WTC11 (cell line): ENCODE measurements at regions not wholly inside any gene's neighbourhood (a gene's known extent, or its start where the extent isn't known, plus 50 kb on each side); places are given as distances from the start of the nearest gene placed in this dataset.

Experiments used
- CBFB ChIP-seq: sonication (generic); formaldehyde crosslinking; IDR thresholded peaks from 2 replicates; pipeline ENCODE4 v1.8.1; 2022; ENCODE audit warnings: mild to moderate bottlenecking, low read depth, missing genetic modification reagents
- CREB1 ChIP-seq: sonication (generic); formaldehyde crosslinking; IDR thresholded peaks from 2 replicates; pipeline ENCODE4 v1.8.0; 2023; ENCODE audit warnings: mild to moderate bottlenecking, missing genetic modification reagents
- ELF4 ChIP-seq: sonication (generic); formaldehyde crosslinking; IDR thresholded peaks from 2 replicates; pipeline ENCODE4 v1.8.1; 2022; ENCODE audit warnings: low read depth, mild to moderate bottlenecking, moderate library complexity, missing genetic modification reagents
- FOXJ3 ChIP-seq: sonication (generic); formaldehyde crosslinking; IDR thresholded peaks from 2 replicates; pipeline ENCODE4 v1.9.0; 2021; ENCODE audit warnings: missing genetic modification reagents, mild to moderate bottlenecking, borderline replicate concordance
- IRF2 ChIP-seq: sonication (generic); formaldehyde crosslinking; IDR thresholded peaks from 2 replicates; pipeline ENCODE4 v1.8.0; 2022; ENCODE audit warnings: low read depth, missing genetic modification reagents, borderline replicate concordance
- TP53 ChIP-seq: sonication (generic); formaldehyde crosslinking; IDR thresholded peaks from 2 replicates; pipeline ENCODE4 v1.8.1; 2023; ENCODE audit warnings: mild to moderate bottlenecking, missing genetic modification reagents
- ZNF121 ChIP-seq: sonication (generic); formaldehyde crosslinking; IDR thresholded peaks from 2 replicates; pipeline ENCODE4 v1.8.0; 2023; ENCODE audit warnings: missing genetic modification reagents
- ZNF138 ChIP-seq: sonication (generic); formaldehyde crosslinking; conservative IDR thresholded peaks from 2 replicates; pipeline ENCODE4 v1.8.1; 2022; ENCODE audit warnings: mild to moderate bottlenecking, moderate library complexity, missing genetic modification reagents
- ZNF232 ChIP-seq: sonication (generic); formaldehyde crosslinking; IDR thresholded peaks from 2 replicates; pipeline ENCODE4 v1.8.0; 2022; ENCODE audit warnings: mild to moderate bottlenecking, missing genetic modification reagents
- TF ChIP-seq, protein P1 (sequence below): fragments of 200-600 bp; IDR thresholded peaks from 2 replicates; pipeline ENCODE4 v1.8.0; 2022; ENCODE audit warnings: antibody characterized with exemption
- TF ChIP-seq, protein P2 (sequence below): sonication (generic); formaldehyde crosslinking; IDR thresholded peaks from 2 replicates; pipeline ENCODE4 v1.8.0; 2022; ENCODE audit warnings: mild to moderate bottlenecking, missing genetic modification reagents
- TF ChIP-seq, protein P3 (sequence below): sonication (generic); formaldehyde crosslinking; IDR thresholded peaks from 2 replicates; pipeline ENCODE4 v1.8.0; 2022; ENCODE audit warnings: mild to moderate bottlenecking, missing genetic modification reagents
- TF ChIP-seq, protein P4 (sequence below): sonication (generic); formaldehyde crosslinking; IDR thresholded peaks from 2 replicates; pipeline ENCODE4 v1.8.1; 2022; ENCODE audit warnings: low read depth, missing genetic modification reagents, borderline replicate concordance
- TF ChIP-seq, protein P5 (sequence below): sonication (generic); formaldehyde crosslinking; IDR thresholded peaks from 2 replicates; pipeline ENCODE4 v1.8.1; 2023; ENCODE audit warnings: mild to moderate bottlenecking, moderate library complexity, missing genetic modification reagents

DNA sequence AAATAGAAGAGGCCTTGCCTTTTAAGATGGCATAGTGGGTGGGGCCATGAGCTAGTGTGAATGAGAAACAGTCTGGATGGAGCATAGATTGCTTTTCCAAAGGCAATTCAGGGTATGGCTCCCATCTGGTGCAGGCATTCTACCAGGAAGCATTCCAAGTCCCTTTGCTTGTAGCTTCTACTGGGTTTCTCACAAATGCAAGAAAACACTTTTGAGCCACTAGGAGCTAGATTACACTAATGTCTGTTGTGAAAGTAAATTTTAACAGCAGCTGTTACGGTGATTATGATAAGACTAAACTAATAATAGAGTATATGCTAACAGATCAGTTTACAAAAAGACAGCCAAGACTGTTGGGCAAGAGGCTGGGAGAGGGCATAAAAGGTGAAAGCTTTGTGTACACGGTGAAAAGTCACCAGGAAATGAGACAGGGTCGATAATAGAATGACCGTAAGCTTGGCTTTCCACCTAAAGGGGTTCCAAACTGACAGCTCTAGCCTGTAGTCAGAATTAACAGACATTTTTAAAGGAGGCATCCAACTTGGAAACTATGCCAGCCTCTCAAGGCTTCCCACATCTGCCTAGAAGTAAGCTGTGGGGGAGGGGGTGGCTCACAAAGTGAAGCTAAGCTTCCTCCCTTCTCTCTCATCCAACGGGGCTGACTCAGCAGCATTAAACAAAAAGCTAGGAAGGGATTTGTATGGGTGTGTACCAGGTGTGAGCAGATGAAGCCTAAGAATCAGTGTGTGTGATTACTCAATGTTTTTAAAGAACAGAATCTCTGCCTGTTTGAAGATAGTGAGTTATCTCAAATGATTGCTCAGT is 61.1 kb upstream of the GPD1L start:
- TF ChIP-seq ZNF232 (CRISPR knock-in tag) (no peak), IRF2 (CRISPR knock-in tag) (no peak), CBFB (CRISPR knock-in tag) (no peak), FOXJ3 (CRISPR knock-in tag) (no peak), ELF4 (CRISPR knock-in tag) (no peak), ZNF138 (CRISPR knock-in tag) (no peak), ZNF121 (CRISPR knock-in tag) (no peak), CREB1 (CRISPR knock-in tag) (no peak), TP53 (no peak)
- TF ChIP-seq, protein P1, sequence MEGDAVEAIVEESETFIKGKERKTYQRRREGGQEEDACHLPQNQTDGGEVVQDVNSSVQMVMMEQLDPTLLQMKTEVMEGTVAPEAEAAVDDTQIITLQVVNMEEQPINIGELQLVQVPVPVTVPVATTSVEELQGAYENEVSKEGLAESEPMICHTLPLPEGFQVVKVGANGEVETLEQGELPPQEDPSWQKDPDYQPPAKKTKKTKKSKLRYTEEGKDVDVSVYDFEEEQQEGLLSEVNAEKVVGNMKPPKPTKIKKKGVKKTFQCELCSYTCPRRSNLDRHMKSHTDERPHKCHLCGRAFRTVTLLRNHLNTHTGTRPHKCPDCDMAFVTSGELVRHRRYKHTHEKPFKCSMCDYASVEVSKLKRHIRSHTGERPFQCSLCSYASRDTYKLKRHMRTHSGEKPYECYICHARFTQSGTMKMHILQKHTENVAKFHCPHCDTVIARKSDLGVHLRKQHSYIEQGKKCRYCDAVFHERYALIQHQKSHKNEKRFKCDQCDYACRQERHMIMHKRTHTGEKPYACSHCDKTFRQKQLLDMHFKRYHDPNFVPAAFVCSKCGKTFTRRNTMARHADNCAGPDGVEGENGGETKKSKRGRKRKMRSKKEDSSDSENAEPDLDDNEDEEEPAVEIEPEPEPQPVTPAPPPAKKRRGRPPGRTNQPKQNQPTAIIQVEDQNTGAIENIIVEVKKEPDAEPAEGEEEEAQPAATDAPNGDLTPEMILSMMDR = no peak
- TF ChIP-seq, protein P2, sequence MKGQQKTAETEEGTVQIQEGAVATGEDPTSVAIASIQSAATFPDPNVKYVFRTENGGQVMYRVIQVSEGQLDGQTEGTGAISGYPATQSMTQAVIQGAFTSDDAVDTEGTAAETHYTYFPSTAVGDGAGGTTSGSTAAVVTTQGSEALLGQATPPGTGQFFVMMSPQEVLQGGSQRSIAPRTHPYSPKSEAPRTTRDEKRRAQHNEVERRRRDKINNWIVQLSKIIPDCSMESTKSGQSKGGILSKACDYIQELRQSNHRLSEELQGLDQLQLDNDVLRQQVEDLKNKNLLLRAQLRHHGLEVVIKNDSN (CRISPR knock-in tag) = no peak
- TF ChIP-seq, protein P3, sequence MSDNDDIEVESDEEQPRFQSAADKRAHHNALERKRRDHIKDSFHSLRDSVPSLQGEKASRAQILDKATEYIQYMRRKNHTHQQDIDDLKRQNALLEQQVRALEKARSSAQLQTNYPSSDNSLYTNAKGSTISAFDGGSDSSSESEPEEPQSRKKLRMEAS (CRISPR knock-in tag) = no peak
- TF ChIP-seq, protein P4, sequence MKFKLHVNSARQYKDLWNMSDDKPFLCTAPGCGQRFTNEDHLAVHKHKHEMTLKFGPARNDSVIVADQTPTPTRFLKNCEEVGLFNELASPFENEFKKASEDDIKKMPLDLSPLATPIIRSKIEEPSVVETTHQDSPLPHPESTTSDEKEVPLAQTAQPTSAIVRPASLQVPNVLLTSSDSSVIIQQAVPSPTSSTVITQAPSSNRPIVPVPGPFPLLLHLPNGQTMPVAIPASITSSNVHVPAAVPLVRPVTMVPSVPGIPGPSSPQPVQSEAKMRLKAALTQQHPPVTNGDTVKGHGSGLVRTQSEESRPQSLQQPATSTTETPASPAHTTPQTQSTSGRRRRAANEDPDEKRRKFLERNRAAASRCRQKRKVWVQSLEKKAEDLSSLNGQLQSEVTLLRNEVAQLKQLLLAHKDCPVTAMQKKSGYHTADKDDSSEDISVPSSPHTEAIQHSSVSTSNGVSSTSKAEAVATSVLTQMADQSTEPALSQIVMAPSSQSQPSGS (CRISPR knock-in tag) = no peak
- TF ChIP-seq, protein P5, sequence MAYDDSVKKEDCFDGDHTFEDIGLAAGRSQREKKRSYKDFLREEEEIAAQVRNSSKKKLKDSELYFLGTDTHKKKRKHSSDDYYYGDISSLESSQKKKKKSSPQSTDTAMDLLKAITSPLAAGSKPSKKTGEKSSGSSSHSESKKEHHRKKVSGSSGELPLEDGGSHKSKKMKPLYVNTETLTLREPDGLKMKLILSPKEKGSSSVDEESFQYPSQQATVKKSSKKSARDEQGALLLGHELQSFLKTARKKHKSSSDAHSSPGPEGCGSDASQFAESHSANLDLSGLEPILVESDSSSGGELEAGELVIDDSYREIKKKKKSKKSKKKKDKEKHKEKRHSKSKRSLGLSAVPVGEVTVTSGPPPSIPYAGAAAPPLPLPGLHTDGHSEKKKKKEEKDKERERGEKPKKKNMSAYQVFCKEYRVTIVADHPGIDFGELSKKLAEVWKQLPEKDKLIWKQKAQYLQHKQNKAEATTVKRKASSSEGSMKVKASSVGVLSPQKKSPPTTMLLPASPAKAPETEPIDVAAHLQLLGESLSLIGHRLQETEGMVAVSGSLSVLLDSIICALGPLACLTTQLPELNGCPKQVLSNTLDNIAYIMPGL (CRISPR knock-in tag) = no peak
